HG03432 (cell line): ENCODE measurements at regions not wholly inside any gene's neighbourhood (a gene's known extent, or its start where the extent isn't known, plus 50 kb on each side); places are given as distances from the start of the nearest gene placed in this dataset.

Experiments used
- ATAC-seq: cut with Tn5 transposase; IDR thresholded peaks from one replicate; pipeline ENCODE4 v1.9.1; 2021; ENCODE audit warnings: mild to moderate bottlenecking, moderate library complexity; ENCODE audit not compliant: unreplicated experiment

DNA sequence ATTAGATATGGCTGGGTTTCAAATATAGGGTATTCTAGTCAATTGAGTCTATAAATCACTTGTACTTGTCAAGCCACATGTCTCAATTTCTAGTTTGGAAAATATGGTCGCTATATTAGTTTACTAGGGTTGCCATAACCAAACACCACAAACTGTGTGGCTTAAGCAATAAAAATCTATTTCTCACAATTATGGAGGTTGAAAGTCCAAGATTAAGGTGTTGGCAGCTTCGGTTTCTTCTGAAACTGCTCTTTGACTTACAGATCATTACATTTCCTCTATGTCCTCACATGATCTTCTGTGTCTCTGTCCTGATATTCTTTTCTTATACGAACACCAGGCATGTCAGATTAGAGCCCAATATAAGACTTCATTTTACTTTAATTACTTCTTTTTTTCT is 55.8 kb upstream of the BASP1 start:
- no peak for ATAC-seq

DNA sequence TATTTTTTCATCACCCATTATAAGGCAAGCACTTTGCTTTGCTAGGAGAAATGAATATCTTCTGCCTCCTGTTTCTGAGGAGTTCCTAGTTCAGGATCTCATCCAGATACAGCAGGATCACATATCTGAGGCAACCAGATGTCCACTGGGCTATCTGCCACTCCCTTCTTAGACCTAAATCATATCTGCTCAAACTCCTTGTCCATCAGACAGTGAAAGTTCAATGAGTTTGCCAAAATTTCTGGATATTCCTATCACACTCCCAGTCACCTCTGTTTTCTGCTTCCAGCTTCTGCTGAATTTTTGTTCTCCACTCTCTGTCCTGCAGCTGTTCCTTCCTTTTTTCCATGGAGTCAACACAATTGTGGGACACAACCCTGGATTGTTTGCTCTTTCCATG is 54.2 kb upstream of the BASP1 start:
- ATAC-seq = no peak

DNA sequence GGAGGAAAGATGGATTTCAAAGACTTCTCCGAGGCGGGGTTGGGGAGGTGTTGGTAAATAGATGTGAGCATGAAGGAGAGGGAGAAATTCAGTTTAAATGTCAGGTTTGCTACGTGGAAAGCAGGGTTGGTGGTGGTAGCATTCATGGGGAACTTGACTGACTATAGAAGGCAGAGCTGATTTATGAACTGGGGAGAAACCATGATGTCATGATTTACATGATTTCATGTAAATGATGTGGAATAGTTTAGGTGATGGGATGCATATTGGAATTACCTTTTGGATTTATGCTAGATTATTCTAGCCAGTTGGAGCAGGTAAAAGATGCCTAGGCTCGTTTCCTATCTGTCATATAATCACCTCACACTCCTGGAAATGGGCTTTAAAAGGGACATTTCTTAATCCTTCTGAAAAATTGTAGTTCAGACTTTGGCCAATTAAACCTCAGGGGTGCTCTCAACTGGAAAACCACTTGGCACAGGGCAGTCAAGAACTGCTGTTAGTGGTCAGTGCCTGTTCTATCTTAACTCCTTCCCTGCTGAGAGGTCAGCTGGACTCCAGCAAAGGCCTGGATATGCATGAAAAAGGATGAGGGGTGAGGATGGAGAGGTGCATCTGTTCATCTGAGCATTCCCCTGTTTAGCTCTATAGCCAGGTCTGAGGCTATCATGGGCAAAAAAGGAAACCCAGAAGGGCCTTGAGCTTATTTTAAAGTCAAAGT is 50.1 kb upstream of the BASP1 start:
- ATAC-seq = no peak
